Midbrain (tissue), 1 donor: ENCODE measurements at regions not wholly inside any gene's neighbourhood (a gene's known extent, or its start where the extent isn't known, plus 50 kb on each side); places are given as distances from the start of the nearest gene placed in this dataset.

Experiments
- DNase-seq: peaks from one replicate; lab custom pipeline; 2025; lab: John Stamatoyannopoulos, UW

- DNase-seq: no peak
These were observed 50.2 kb upstream of the SDK2 start for GRCh38 chr17:73694491-73694890.

GRCh38 chr17:73695035-73695738 is 50.9 kb upstream of the SDK2 start:
- no peak for DNase-seq

- DNase-seq: no peak
These were observed 52.0 kb upstream of the SDK2 start for GRCh38 chr17:73696251-73696650.

GRCh38 chr17:73697872-73698271 is 53.6 kb upstream of the SDK2 start:
- DNase-seq: no peak

GRCh38 chr17:73698966-73699365 is 54.7 kb upstream of the SDK2 start:
- DNase-seq: no peak

- DNase-seq: no peak
These were observed 57.5 kb upstream of the SDK2 start for GRCh38 chr17:73701701-73702100.

- no peak for DNase-seq
These were observed 58.9 kb upstream of the SDK2 start for GRCh38 chr17:73703192-73703591.

- no peak for DNase-seq
These were observed 59.7 kb upstream of the SDK2 start for GRCh38 chr17:73703917-73704316.

GRCh38 chr17:73705594-73705993 is 61.3 kb upstream of the SDK2 start:
- DNase-seq: no peak

GRCh38 chr17:73706428-73706827 is 62.2 kb upstream of the SDK2 start:
- DNase-seq: no peak

- DNase-seq: no peak
These were observed 62.6 kb upstream of the SDK2 start for GRCh38 chr17:73706858-73707257.

GRCh38 chr17:73707358-73707757 is 63.1 kb upstream of the SDK2 start:
- no peak for DNase-seq

GRCh38 chr17:73710095-73710592 is 65.9 kb upstream of the SDK2 start:
- peak; percentile 40 for DNase-seq

GRCh38 chr17:73711184-73711583 is 66.9 kb upstream of the SDK2 start:
- no peak for DNase-seq

GRCh38 chr17:73711916-73712315 is 67.7 kb upstream of the SDK2 start:
- DNase-seq: no peak

GRCh38 chr17:73713136-73713535 is 68.9 kb upstream of the SDK2 start:
- DNase-seq: no peak

- DNase-seq: no peak
These were observed 71.5 kb upstream of the SDK2 start for GRCh38 chr17:73715769-73716168.

GRCh38 chr17:73717690-73718089 is 73.4 kb upstream of the SDK2 start:
- no peak for DNase-seq

GRCh38 chr17:73718362-73718761 is 74.1 kb upstream of the SDK2 start:
- no peak for DNase-seq

- no peak for DNase-seq
These were observed 74.7 kb upstream of the SDK2 start for GRCh38 chr17:73718912-73719311.

GRCh38 chr17:73719588-73720071 is 75.4 kb upstream of the SDK2 start:
- peak; percentile 85 for DNase-seq

GRCh38 chr17:73720187-73720834 is 76.1 kb upstream of the SDK2 start:
- DNase-seq: no peak

GRCh38 chr17:73722165-73722564 is 77.9 kb upstream of the SDK2 start:
- no peak for DNase-seq

GRCh38 chr17:73723317-73723716 is 79.1 kb upstream of the SDK2 start:
- DNase-seq: no peak
